Fibroblast of the aortic adventitia (primary cell): ENCODE measurements at regions not wholly inside any gene's neighbourhood (a gene's known extent, or its start where the extent isn't known, plus 50 kb on each side); places are given as distances from the start of the nearest gene placed in this dataset.

ENCODE experiments used
- DNase-seq: peaks from one replicate; pipeline ENCODE4 v3.0.0-alpha.2; 2010; ENCODE audit warnings: low read depth
- H3K4me3 ChIP-seq: 2 replicates; pipeline ENCODE4 v1.5.1; 2011; ENCODE audit warnings: low read depth, mild to moderate bottlenecking, control low read depth, low read length, moderate library complexity
- TF ChIP-seq, protein P1 (sequence below): IDR thresholded peaks from 2 replicates; pipeline ENCODE4 v1.5.1; 2011; ENCODE audit warnings: mild to moderate bottlenecking, low read length, control low read depth, inconsistent platforms; ENCODE audit not compliant: insufficient read depth

GRCh38 chr7:20504060-20504459, 111.4 kb upstream of the ABCB5 start:
- no peak for DNase-seq
- H3K4me3 ChIP-seq = no peak overlapping the region
- TF ChIP-seq, protein P1, sequence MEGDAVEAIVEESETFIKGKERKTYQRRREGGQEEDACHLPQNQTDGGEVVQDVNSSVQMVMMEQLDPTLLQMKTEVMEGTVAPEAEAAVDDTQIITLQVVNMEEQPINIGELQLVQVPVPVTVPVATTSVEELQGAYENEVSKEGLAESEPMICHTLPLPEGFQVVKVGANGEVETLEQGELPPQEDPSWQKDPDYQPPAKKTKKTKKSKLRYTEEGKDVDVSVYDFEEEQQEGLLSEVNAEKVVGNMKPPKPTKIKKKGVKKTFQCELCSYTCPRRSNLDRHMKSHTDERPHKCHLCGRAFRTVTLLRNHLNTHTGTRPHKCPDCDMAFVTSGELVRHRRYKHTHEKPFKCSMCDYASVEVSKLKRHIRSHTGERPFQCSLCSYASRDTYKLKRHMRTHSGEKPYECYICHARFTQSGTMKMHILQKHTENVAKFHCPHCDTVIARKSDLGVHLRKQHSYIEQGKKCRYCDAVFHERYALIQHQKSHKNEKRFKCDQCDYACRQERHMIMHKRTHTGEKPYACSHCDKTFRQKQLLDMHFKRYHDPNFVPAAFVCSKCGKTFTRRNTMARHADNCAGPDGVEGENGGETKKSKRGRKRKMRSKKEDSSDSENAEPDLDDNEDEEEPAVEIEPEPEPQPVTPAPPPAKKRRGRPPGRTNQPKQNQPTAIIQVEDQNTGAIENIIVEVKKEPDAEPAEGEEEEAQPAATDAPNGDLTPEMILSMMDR = no peak

DNA sequence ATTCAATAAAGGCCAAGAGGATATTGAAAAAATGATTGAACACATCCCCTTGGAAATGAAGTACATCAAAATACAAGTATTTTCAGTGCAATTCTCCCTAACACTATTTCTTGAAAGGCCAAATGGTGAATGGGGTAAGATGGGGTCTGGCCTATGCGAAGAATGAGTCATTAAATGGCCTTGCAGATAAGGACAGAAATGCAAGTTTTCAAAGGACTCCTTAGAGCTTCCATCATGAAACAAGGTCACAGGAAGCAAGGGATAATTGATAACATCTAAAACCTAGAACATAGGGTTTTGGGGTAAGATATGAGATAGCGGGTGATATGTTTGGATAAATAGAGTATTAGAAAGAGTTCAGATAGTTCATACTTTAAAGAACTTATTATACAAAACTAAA, 109.3 kb upstream of the ABCB5 start:
- no peak overlapping the region for H3K4me3 ChIP-seq
- DNase-seq = no peak
- TF ChIP-seq, protein P1 = no peak

DNA sequence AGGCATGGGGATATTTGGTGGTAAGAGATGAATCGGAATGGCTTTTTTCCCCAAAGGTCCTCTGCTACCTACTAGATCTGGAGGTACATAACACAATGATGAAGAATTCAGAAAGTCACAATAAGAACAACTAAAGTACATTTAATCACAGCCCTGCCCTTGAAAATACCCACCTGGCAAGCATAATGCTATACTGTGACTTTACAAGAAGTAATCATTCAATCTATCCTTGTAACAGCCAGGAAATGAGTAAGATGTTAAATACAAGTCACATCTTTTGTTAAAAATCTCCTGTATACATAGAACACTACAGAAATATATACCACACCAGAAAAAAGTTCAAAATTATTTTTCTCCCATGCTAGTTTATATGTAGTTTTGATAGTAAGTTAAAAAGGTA, 108.3 kb upstream of the ABCB5 start:
- TF ChIP-seq, protein P1 = no peak
- DNase-seq = no peak

DNA sequence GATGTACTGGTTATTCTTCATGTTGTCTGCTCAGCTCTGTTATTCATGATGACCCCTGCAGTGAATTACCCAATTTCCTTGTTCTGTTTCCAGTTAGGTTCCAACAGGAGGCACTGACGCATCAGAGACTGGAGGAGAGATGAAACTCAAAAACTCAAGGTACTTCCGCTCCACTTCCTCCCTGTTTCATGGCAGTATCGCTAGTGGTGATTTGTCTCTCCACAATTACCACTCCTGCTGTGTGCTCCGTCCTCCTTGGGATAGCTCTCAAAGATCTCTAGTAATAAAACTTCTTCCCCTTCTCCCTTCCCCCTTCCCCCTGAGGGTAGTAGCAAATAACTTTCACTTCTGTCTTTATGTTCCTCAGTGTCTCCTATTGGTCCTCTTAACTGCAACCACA, 107.4 kb upstream of the ABCB5 start:
- TF ChIP-seq, protein P1 = no peak
- H3K4me3 ChIP-seq = no peak overlapping the region
- DNase-seq = no peak

More for the DNA sequence above, 108.3 kb upstream of the ABCB5 start:
- H3K4me3 ChIP-seq = no peak overlapping the region

DNA sequence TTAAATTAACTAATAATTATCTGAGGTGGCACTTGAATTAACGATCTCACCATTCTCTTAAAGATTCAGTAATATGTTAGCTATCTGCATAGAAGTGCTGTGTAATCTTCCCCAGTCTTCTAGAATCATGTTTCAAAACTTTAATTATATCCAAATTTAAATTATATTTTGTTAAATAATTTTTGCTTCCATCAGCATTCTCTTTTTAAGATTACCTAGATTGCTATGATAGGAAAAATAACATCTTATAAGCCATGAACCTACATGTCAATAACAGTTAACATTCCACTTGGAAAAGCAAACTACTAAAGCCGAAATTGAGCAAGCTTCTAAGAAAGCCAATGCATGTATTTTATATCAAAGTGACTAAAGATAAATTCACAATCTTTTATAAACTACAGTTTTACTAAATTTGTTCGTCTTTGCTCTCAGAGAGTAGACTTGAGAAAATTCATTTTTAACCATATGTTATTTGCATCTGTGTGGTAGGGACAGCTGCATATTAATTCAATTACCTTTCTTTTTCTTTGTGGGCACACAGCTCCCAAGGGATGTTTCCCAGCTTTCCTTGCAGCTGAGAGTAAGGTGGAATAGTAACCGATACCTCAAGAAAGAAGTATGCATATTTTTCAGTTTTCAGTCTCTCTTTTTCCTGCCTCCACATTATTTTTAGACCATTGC, 105.4 kb upstream of the ABCB5 start:
- no peak for DNase-seq
- TF ChIP-seq, protein P1 = no peak
- no peak overlapping the region for H3K4me3 ChIP-seq

DNA sequence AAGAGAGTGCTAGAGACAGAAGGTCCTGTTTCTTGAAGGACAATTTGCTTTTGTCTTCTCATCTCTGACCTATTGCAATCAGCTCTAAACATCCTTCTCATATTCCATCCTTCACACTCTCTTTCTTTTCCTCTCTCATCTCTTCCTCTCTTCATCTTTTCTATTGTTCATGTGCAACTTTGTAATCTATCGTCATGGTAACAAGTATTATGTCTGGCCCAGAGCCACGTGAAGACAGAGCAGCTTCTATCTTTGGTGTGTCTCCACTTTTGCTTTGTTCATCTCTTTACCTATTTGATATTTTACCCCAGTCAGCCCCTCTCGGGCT, 104.9 kb upstream of the ABCB5 start:
- DNase-seq = no peak
- TF ChIP-seq, protein P1 = no peak
- H3K4me3 ChIP-seq = no peak overlapping the region

- no peak for DNase-seq
- H3K4me3 ChIP-seq = no peak overlapping the region
- TF ChIP-seq, protein P1 = no peak
Observed at GRCh38 chr7:20513341-20513740, 102.1 kb upstream of the ABCB5 start.
